HUES64 (cell line): ENCODE measurements at regions not wholly inside any gene's neighbourhood (a gene's known extent, or its start where the extent isn't known, plus 50 kb on each side); places are given as distances from the start of the nearest gene placed in this dataset.

Experiments used
- H3K27ac ChIP-seq: 2 replicates; pipeline ENCODE4 v1.7.0; 2013; ENCODE audit warnings: low read depth, low read length, inconsistent platforms
- H3K27me3 ChIP-seq: 2 replicates; pipeline ENCODE4 v1.6.1; 2013; ENCODE audit warnings: mild to moderate bottlenecking, low read length; ENCODE audit not compliant: insufficient read depth
- H3K36me3 ChIP-seq: 2 replicates; pipeline ENCODE4 v1.6.1; 2013; ENCODE audit warnings: mild to moderate bottlenecking, low read length; ENCODE audit not compliant: insufficient read depth
- H3K4me1 ChIP-seq: 2 replicates; pipeline ENCODE4 v1.6.1; 2013; ENCODE audit warnings: mild to moderate bottlenecking, low read length, moderate library complexity; ENCODE audit not compliant: insufficient read depth
- H3K4me3 ChIP-seq: 2 replicates; pipeline ENCODE4 v1.5.1; 2013; ENCODE audit warnings: mild to moderate bottlenecking, low read length, moderate library complexity
- H3K9ac ChIP-seq: 2 replicates; pipeline ENCODE4 v1.6.1; 2013; ENCODE audit warnings: mild to moderate bottlenecking, low read depth, low read length
- H3K9me3 ChIP-seq: 2 replicates; pipeline ENCODE4 v1.6.1; 2013; ENCODE audit warnings: low read depth, low read length; ENCODE audit not compliant: insufficient read depth
- WGBS: fragments of 150-250, 120-280 bp; methylation state at CpG from one replicate; pipeline ENCODE4 v1.1.7; 2013; ENCODE audit warnings: missing lambda C conversion rate; 5-methylcytosine and 5-hydroxymethylcytosine counted together

DNA sequence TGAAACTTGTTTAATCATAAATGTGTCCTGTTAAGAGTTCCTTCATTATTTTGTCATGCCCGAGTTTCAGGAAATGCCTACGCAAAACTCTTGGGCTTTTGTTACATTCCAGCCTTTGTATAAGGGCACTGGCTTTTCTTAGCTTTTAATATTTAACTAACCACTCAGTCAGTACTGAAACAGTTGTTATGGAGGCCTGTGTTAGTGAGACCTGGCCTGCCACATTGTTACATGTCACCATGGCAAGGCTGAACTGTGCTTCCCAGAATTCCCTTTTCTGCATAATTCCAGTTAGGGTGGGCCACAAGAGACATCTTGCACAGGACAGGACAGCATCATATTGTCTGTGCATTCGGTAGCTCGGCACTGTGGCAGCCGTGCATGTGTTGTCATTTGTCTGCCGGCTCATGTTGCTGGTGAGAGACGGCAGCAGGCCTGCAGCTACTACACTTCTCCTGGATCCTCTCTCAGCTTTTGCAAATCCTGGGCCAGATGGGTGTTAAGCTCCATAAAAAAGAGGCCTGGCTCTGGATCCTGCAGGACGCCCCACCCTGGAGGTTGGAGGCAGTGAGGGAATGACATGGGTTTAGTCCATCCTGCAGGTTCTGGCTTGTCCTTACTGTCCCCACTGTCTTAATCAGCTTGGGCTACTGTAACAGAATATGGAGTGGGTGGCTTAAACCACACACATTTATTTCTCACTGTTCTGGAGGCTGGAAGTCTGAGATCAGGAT lies 128.8 kb upstream of the DTNBP1 start:
- Histone ChIP-seq H3K9ac (no peak overlapping the region), H3K9me3 (no peaks in the 10 kb centered on the region), H3K36me3 (no peaks in the 10 kb centered on the region), H3K4me3 (no peak overlapping the region), H3K4me1 (no peaks in the 10 kb centered on the region), H3K27ac (no peak overlapping the region), H3K27me3 (no peaks in the 10 kb centered on the region)
- 89% methylated on average over 8 of the region's 8 CpGs for WGBS

DNA sequence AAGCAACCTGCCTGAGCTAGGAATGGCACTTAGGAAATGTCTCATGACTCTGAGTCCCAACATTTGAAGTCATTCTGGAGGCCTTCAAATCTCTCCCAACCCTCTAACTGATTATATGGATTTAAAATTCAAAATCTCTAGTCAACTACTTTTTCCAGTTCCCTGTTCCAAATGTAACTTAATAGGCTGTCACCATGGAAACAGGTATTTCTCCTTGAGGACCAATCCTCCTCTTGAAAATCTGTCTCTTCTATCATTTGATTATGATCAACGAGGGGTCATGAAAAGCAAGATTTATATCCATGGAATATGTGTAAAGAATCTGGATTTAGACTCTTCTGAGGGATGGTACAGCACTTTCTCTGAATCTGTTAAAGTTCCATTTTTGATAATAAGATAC lies 127.3 kb upstream of the DTNBP1 start:
- H3K27me3 ChIP-seq, result no peaks in the 10 kb centered on the region
- no peaks in the 10 kb centered on the region for H3K36me3 ChIP-seq
- H3K9me3 ChIP-seq, result no peaks in the 10 kb centered on the region
- no peaks in the 10 kb centered on the region for H3K4me1 ChIP-seq
- H3K4me3 ChIP-seq, result no peak overlapping the region
- H3K9ac ChIP-seq, result no peak overlapping the region
- no peak overlapping the region for H3K27ac ChIP-seq
- 92% methylated on average over 1 of the region's 1 CpG for WGBS

DNA sequence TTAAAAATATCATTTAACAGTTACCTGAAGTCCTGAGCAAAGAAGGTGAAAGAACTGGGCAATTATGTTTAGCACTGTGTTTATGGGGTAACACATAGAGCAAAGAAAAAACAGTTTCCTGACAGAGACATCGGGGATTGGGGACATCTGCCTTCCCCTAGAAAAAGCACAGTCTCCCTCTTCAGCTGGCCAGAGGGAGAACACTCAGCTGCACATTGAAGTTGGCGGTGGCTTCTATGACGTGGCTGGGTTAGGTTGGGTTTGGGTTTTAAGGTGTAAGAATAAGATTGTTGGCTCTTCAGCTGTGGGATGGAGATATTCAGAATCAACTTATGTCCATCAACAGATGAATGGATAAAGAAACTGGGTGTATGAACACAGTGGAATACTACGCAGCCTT lies 124.0 kb upstream of the DTNBP1 start:
- no peak overlapping the region for H3K27ac ChIP-seq
- H3K4me3 ChIP-seq, result no peak overlapping the region
- H3K27me3 ChIP-seq, result no peaks in the 10 kb centered on the region
- WGBS, result 94% methylated on average over 4 of the region's 4 CpGs
- no peaks in the 10 kb centered on the region for H3K36me3 ChIP-seq
- no peak overlapping the region for H3K9ac ChIP-seq
- no peaks in the 10 kb centered on the region for H3K9me3 ChIP-seq
- no peaks in the 10 kb centered on the region for H3K4me1 ChIP-seq

DNA sequence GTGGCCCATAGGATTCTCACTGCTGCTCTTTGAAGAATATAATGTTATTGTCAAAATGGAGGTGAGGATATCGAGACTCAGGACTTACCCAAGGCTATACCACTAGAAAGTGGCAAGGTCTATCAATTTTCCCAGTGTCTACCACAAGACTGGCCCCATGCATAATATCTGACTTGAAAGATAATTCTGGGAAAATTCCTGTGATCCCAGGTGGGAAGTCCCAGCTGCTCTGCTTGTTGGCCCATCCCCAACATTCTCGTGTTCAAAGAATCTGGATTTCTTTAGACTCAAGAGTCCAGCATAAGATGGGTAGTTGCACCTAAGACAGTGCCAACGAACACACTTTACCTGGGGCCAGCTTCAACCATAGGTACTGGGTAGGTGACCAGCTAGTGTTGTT lies 120.7 kb upstream of the DTNBP1 start:
- 94% methylated on average over 3 of the region's 3 CpGs for WGBS
- H3K27me3 ChIP-seq, result no peaks in the 10 kb centered on the region
- no peak overlapping the region for H3K9ac ChIP-seq
- H3K4me1 ChIP-seq, result no peaks in the 10 kb centered on the region
- no peak overlapping the region for H3K27ac ChIP-seq
- no peaks in the 10 kb centered on the region for H3K36me3 ChIP-seq
- no peak overlapping the region for H3K4me3 ChIP-seq
- no peaks in the 10 kb centered on the region for H3K9me3 ChIP-seq

DNA sequence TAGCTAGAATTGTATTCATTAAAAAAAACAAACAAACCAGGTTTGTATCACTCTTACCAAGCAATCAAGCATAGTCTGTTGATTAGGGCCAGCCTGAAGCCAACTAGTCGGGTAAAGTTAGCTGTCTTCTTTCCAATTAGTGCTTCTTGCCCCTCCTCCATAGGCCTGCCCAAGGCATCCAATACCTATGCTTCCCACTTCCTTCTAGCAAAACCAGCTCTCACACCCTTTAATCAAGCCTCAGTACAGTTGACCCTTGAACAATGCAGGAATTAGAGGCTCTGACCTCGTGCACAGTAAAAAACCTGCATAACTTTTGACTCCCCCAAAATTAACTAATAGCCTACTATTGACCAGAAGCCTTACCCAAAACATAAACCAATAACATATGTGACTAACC lies 119.1 kb upstream of the DTNBP1 start:
- H3K36me3 ChIP-seq, result no peaks in the 10 kb centered on the region
- no peak overlapping the region for H3K27ac ChIP-seq
- no peaks in the 10 kb centered on the region for H3K9me3 ChIP-seq
- 87% methylated on average over 2 of the region's 2 CpGs for WGBS
- H3K9ac ChIP-seq, result no peak overlapping the region
- no peak overlapping the region for H3K4me3 ChIP-seq
- H3K4me1 ChIP-seq, result no peaks in the 10 kb centered on the region
- H3K27me3 ChIP-seq, result no peaks in the 10 kb centered on the region

DNA sequence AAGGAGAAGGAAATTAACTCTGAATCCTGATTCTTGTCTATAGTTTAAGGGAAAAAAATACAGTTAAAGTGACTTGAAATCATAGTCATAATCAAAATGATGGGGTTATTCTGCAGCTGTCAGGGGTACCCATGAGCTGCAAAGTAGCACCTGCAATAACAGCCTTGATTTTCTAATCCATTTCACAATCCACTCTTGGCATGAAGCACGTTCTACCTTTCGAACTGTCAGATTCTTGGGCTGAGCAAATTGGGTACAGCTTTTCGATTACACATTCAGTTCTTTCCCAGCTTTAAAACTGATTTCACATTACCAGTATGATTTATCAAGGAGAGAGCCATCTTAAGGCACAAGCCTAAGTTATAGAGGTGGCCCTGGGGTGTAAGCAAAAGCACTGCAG lies 118.5 kb upstream of the DTNBP1 start:
- Histone ChIP-seq H3K4me3 (no peak overlapping the region), H3K27ac (no peak overlapping the region), H3K36me3 (no peaks in the 10 kb centered on the region), H3K4me1 (no peaks in the 10 kb centered on the region), H3K9me3 (no peaks in the 10 kb centered on the region), H3K27me3 (no peaks in the 10 kb centered on the region), H3K9ac (no peak overlapping the region)
- 88% methylated on average over 3 of the region's 3 CpGs for WGBS

DNA sequence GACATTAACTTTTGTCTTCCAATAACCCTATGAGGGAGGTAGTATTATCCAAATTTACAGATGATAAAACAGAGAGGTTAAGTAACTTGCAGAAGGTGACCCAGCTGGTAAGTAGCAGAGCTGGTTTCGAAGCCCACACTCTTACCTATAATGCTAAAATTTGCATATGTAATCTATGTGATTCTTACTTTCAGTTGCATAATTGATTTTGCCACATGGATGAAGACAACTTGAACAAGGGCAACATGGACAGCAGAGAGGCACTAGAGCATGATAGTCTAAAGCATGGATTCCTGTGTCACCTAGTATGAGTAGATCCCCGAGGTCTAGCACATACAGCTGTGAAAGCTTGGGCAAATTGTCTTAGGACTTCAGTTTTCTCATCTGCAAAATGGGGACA lies 117.6 kb upstream of the DTNBP1 start:
- Histone ChIP-seq H3K4me3 (no peak overlapping the region), H3K9me3 (no peaks in the 10 kb centered on the region), H3K4me1 (no peaks in the 10 kb centered on the region), H3K27ac (no peak overlapping the region), H3K27me3 (no peaks in the 10 kb centered on the region), H3K9ac (no peak overlapping the region), H3K36me3 (no peaks in the 10 kb centered on the region)
- WGBS, result 0% methylated on average over 1 of the region's 2 CpGs

DNA sequence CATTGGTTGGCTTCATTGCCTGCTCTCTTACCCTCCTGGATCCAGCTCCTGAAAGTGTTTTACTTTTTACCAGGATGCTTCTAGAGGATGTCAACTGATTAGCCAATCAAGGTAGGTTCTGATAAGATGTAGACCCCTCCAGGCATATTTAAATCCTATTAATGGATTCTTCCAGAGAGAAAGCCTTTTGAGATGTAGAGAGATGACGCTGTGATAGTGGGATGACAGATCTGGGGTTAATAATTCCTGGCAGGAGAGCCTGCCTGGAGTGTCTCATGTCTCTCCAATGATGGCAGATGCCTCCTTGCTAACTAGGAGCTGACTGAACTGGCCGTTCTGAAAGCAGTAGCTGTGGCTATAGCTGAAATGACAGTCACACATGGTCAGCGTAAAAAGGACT lies 116.9 kb upstream of the DTNBP1 start:
- H3K9ac ChIP-seq, result no peak overlapping the region
- no peaks in the 10 kb centered on the region for H3K27me3 ChIP-seq
- no peak overlapping the region for H3K4me3 ChIP-seq
- H3K27ac ChIP-seq, result no peak overlapping the region
- 84% methylated on average over 3 of the region's 3 CpGs for WGBS
- no peaks in the 10 kb centered on the region for H3K9me3 ChIP-seq
- H3K4me1 ChIP-seq, result no peaks in the 10 kb centered on the region
- H3K36me3 ChIP-seq, result no peaks in the 10 kb centered on the region

DNA sequence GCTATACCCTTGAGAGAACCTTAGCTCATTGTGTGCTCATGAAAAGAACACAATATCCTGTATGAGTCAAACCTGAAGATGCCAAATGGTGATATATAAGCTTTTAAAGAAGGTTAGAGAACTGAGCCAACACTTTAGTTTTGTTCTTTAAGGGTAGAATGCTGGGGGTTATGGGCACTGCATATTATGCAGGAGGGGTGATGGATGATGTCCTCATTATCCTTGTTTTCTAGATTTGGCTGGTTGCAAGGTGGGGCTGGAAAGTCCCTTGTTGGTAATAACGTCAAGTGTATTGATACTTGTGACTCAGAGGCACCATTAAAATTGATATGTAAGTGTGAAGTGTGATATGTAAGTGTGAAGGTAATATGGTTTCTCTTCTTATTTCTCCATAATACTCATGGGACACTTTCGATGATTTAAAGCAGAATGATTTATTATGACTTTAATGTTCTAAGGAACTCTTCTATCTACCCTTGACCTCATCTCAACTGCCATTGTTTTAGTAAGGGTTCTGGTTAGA lies 113.7 kb upstream of the DTNBP1 start:
- Histone ChIP-seq H3K27me3 (no peaks in the 10 kb centered on the region), H3K9ac (no peak overlapping the region), H3K4me3 (no peak overlapping the region), H3K36me3 (no peaks in the 10 kb centered on the region), H3K4me1 (no peaks in the 10 kb centered on the region), H3K27ac (no peak overlapping the region), H3K9me3 (no peaks in the 10 kb centered on the region)
- 93% methylated on average over 1 of the region's 2 CpGs for WGBS

DNA sequence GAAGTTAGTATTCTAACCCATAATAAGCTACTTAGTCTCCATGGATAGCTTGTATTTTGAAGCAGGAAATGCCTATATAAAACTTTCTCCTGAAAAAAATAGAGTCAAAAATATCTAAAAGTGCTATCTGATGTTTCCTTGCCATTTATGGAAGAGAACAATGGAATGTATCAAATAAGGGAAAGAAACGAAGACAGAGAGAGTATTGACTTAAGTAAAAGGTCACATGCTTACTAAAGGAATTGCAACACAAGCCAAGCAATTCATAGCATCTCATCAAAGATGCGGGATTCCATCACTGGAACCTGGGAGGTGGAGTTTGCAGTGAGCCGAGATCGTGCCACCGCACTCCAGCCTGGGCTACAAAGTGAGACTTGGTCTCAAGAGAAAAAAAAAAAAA lies 112.9 kb upstream of the DTNBP1 start:
- Histone ChIP-seq H3K4me3 (no peak overlapping the region), H3K9me3 (no peaks in the 10 kb centered on the region), H3K36me3 (no peaks in the 10 kb centered on the region), H3K4me1 (no peaks in the 10 kb centered on the region), H3K9ac (no peak overlapping the region), H3K27me3 (no peaks in the 10 kb centered on the region), H3K27ac (no peak overlapping the region)
- WGBS, result 94% methylated on average over 5 of the region's 5 CpGs

DNA sequence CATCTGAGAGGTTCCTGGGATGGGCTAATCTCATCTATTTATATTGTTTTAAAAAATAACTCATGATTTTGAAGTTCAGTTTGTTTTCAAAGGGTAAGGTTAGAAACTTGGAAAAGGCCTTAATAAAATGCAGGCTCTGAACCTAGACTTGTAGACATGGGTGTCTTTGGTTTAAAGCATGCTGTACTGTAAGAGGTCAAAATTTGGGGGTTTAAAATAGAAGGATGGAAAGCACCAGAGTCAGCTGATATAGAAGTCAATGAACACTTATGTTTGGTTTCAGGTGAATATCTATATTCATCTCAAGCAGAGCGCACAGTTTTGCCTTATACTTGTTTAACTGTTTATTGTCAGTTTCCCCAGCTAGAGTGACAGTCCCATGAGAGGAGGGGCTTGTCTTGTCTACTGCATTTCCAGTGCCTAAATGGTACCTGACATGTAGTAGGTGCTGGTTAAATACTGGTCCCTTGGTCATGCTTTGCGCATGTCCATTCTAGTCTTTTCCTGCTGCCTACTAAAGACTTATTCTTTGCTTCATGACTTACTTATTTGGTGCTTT lies 112.3 kb upstream of the DTNBP1 start:
- no peaks in the 10 kb centered on the region for H3K9me3 ChIP-seq
- H3K36me3 ChIP-seq, result no peaks in the 10 kb centered on the region
- no peak overlapping the region for H3K9ac ChIP-seq
- no peak overlapping the region for H3K27ac ChIP-seq
- no peaks in the 10 kb centered on the region for H3K27me3 ChIP-seq
- H3K4me3 ChIP-seq, result no peak overlapping the region
- no peaks in the 10 kb centered on the region for H3K4me1 ChIP-seq
- WGBS, result 86% methylated on average over 2 of the region's 2 CpGs
